HG02885 (cell line): ENCODE measurements at regions not wholly inside any gene's neighbourhood (a gene's known extent, or its start where the extent isn't known, plus 50 kb on each side); places are given as distances from the start of the nearest gene placed in this dataset.
A peak's percentile ranks its signal among the peaks of the same experiment; 100 is the strongest.
"Not testable (repeated sequence)": the region's sequence is repeated elsewhere in the genome, so short reads cannot be mapped to it uniquely, and the experiment has no call there.

Experiments
- ATAC-seq: cut with Tn5 transposase; IDR thresholded peaks from one replicate; pipeline ENCODE4 v1.9.1; 2021; ENCODE audit warnings: mild to moderate bottlenecking; ENCODE audit not compliant: unreplicated experiment, poor library complexity

DNA sequence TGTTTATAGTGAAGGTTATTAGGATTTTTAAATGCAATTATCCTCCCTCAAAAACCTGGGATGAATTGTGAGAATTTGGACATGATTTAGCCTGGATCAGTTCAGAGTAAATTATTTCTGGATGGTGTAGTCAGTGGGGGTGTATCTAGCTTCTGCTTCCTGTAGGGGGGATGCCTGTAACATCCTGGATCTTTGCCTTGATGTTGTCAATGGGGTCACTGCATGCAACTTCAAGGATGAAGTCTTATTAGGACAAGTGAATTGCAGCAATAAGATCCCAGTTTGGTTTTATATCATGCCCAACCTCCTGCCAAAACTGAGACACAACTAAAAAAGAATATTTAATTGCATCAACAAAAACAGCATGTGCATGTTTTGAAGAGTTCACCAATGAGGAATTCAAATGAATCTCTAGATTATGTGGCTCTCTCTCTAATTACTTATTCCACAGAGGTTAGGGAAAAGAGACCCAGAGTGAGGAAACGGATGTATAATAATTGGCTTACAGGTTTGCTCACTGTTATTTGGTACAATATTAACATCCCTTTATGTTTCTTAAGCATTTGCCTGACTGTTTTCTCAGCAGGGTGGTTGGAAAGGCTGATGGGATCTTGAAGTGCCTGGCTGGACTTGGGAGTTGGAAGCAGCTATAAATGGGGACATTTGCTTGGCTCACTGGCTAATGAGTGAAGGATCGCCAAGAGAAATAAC is 159.8 kb downstream of the HS3ST3B1 start:
- no peak for ATAC-seq

DNA sequence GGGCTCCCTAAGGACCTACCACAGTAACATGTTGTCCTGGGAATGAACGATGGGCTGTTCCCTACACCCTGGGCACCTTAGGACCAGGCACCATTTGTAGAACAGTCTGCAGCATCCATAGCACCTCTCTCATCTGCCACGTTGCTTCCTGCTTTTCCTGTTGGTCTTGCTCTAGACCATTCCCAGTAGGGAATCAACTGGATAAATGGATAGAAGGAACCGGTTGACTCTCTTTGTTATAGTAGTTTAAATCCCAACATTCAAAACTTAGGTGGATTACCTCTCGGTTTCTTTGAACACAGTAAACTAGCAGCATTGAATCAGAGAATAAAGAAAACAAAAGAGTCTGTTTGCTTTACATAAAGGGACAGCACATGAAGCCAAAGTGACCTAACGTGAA is 159.1 kb downstream of the HS3ST3B1 start:
- no peak for ATAC-seq

DNA sequence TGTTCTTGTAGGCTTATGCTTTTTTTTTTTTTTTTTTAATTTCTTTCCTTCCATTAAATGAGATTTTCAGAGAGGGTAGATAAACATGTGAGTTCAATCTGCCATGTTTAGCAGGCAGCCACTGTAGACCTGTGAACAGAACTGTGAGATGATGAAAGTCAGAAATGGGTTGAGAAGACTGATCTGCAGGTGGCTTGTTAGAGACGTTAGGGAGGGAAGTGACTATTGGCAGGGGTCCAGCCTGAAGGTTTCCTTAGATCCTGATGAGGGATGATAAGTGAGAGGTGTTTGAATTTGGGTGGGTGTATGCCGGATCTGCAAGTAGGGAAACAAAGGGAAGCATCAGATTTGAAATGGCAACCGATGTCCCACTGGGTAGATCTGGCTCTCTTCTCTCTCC is 157.8 kb downstream of the HS3ST3B1 start:
- ATAC-seq: no peak

DNA sequence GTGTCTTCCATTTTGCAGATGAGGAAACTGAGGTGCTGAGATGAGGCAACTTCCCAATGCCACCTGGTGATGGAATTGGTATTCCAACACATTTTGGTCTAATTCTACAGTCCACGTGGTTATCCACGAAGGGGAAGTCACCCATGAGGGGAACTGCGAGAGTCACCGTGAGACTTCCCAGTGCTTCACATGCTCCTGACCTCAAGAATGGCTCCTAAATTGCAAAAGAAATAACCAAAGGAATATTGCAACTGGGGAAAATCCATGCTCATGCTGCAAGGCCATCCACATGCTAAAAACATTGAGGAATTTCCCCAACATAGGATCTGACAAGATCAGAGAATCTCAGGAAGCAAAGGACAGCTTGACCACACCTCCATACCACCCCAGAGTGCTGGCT is 153.9 kb downstream of the HS3ST3B1 start:
- ATAC-seq: no peak

DNA sequence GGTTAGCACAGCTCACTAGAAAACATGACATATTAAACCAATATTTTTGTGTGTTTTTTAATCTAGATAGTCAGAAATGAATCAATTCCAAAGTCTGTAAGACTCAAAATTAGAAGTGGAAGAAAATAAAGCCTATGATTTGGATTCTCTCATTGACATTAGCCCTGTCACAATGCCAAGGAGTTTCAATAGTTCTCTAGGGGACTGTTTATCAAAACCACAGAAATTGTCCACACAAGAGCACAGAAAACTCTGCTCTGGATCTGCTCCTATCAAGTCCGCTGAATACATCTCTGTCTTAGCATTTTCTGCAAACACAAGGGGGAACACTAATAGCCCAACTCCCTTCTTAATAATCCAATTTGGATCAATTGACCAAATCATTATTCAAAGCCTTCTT is 152.0 kb downstream of the HS3ST3B1 start:
- ATAC-seq: no peak

DNA sequence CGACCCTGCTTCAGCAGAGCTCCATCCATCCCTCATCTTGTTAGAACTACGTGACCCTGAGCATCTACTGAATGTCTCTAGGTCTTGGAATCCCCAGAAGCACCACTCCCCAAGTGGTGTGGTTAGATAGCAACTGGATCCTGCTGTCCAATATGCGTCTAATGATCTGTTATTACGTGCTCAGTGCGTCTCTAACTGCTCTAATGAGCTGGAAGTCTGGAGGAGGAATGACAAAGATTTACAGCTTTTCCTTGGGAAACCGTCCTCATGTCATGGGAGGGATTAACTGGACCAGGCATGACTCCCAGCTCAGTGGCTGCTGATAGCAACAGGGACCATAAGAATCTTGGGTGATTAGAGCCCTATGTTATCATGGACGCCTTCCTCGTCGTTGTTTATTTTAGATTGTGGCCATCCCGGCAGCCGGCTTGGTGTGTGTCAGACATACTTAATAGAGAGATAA is 150.9 kb downstream of the HS3ST3B1 start:
- ATAC-seq: no peak

DNA sequence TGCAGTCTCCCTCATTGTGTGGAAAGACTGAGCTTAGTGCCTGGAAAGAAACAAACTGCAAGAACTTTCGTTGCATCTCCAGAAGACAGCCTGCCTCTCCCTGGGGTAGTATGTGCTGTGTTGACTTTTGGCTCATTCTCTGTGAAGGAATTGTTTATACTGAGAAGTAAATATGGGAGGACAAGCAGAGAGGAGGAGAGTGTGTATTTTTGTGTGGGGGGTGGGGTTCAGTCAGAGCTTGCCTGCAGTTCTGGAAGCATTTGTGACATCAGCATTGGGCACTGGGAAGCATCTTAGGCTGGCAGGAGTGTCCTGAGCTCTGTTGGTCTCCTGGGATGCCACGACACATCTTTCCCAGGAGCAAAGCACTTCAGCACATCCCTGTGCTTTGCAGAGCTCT is 147.9 kb downstream of the HS3ST3B1 start:
- ATAC-seq: no peak

DNA sequence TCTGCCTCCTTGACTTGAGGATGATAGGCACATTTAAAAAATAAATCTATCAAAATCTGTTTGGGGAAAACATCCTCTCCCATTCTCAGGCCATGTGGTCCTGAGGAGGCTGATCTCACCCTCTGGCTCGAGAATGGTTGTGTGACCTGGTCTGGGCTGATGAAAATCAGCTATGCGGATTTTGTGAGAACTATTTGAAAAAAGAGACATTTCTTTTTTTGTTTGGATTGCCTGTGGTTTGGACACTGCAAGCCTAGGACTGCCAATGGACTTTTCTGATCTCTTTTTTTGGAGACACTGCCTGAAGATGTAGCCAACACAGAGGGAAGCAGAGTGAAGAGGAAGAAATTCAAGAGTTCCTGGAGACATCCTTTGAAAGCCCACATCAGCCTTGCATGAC is 145.9 kb downstream of the HS3ST3B1 start:
- ATAC-seq: no peak

DNA sequence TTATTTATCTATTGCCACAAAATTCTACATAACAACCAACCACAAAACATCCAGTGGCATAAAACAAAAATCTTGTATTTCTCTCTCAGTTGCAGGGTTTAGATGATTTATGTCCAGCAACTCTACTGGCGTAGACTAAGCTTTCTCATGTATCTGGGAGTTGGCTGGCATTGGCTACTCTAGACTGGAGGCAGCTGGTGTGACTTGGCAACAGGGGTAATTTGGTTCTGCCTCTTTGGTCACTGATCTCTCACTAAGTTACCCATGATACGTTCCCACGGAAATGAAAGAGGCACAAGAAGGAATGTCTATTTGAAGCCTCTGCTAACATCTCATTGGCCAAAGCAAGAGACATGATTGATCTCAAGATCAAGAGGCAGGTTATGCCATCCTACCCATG is 144.0 kb downstream of the HS3ST3B1 start:
- ATAC-seq: no peak

DNA sequence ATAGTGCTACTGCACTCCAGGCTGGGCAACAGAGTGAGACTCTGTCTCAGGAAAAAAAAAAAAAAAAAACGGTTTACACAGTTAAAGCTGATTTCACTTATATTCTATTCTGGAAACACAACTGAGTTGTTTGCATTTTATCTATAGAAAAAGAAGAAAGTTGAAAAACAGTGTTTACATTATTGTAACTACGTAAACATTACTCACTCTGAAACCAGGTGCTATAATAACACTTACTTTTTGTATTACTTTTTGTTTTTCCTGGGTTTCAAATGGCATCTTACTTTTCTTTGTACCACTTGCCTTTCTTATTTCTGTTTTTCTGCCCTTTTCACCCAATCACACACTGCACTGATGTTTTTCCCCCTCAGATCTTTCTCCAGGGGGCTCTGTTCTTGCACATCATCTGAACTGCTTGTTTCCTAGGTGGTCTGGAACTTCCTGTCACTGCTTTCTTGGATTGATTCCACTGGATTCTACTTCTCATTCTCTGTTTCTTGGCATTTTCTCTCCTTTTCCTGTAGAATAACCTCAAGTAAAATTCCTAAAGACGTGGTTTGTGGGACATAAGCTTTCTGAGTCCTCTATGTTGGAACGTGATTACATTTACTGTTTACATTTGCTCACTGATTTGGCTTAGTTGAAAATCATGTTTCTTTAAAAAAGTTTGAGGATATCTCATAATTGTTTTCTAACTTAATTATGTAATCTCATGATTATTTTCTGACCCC is 142.1 kb downstream of the HS3ST3B1 start:
- ATAC-seq: no peak

DNA sequence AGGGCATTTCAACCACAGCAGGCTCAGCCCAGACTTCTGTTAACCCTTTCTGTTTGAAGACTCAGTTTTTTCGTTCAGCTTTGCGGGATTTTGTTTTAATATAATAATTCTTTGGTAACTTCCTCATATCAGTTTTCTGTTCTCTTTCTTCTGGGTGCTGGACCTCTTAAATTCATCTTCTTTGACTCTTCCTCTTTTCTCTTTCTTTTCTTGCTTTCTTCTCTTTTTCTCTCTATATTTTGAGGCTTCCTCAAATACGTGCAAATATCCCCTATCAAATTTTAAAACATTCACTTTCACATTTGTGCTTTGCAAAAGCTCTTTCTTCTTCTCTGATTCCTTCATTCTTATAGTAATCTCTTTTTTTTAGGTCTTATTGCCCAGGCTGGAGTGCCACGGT is 136.3 kb downstream of the HS3ST3B1 start:
- ATAC-seq: no peak

DNA sequence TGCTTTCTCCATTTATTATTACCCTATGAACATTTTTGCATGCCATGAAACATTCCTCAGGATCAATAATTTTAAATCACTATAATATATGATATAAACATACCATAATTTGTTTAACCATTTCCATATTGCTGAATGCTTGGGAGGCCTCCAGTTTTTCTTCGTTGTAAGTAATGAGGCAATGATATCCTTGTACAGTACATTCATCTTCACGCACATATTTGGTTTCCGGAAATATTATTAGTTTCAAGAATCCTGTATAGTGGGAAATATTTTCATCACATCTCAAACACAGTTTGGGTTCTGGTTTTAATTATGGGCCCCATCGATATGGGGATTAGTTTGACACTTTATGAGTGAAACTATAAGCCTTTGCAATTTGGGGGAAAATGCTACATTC is 135.4 kb downstream of the HS3ST3B1 start:
- ATAC-seq: no peak

DNA sequence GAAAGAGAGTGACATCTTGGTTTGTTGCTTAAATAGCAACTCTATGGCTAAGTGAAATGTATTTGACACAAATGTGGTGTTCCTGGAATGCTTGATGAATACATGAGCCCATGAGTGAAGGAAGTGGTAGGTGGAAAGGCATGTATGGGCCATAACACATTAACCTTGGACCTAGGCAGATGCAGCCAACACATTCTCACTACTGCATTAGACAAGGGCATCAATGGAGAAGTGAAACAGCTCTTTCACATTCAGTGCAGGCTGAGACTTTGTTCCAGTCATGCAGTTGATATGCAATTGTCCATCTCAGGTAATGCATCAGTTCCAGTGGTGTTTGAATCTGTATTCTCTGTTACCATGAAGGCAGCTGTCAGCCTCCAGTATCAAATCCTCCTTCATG is 133.6 kb downstream of the HS3ST3B1 start:
- no peak for ATAC-seq

DNA sequence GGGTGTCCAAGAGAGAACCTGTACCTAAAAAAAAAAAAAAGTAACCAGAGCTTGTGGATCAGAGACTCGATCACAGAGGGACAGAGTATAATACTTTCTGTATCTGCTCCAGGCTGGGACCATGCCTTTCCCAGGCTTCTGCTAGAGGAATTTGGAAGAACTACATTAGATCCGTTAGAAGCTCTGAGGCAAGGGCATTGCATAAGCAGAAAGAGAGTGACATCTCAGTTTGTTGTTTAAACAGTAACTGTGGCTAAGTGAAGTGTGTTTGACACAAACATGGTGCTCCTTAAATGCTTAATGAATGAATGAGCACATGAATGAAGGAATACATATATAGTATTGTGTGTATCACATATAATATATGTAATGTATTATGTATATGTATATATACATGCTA is 131.2 kb downstream of the HS3ST3B1 start:
- no peak for ATAC-seq

DNA sequence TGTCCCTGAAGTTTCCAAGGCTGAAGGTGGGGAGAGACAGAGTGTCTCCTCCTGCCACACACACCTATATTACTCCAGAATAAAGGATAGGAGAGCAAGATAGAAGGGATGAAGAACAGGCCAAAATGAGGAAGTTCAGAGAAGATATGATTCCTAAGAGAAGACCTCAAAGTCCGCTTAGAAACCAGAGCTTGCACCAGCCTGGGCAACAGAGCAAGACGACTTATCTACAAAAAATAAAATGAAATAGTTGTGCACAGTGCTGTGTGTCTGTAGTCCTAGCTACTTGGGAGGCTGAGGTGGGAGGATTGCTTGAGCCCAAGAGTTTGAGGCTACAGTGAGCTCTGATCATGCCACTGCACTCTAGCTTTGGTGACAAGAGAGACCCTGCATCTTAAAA is 128.2 kb downstream of the HS3ST3B1 start:
- ATAC-seq: no peak

DNA sequence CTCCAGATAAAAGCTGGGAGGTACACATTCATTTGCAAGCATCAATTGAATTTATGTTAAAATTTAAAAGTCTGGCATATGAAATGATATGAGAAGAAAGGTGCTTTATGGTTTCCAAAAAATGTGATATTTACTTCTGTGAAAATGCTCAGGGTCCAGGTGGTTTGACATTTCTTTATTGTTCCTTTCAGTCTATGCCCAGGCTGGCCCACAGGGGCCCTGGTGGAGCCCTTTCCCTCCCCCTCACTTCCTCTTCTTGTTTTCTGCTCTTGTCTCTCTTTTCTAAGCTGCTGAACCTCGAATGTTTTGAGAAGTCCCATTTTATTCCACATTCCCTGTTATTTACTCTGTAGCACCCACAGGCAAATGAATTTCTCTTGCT is 127.8 kb downstream of the HS3ST3B1 start:
- no peak for ATAC-seq

DNA sequence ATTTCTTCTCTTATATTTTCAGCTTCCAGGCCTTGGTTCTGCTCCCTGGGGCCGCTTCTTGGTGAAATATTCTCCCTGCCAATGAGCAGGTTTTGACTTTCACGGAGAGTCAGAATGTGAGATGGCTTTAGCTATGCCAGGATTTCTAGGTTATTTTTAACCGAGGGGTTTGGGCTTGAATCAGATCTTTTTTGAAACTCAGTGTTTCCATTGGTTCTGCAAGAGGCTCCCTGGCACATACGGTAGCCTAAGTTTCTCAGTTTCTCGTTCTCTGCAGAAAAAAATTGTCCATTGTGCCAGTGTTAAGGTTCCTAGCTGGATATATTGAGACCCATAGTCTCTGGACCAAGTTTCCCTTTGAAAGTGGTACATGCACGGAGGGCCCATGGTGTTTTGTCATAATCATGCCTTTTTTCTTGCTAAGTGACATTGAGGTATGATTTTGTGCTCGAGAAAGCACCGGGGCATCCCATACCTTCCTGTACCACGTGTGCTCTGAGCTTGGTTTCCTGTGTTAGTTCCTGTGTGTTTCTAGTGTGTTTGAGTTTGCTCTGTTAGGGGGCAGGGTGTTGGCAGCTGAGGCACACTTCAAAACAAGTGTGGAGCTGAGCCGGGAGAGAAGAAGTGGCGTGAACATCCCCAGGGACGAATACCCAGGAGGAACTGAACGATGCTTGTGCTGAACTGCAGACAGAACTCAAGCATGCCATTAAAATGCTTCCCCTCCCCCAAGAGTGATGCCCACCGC is 127.2 kb downstream of the HS3ST3B1 start:
- peak; percentile 55 for ATAC-seq

DNA sequence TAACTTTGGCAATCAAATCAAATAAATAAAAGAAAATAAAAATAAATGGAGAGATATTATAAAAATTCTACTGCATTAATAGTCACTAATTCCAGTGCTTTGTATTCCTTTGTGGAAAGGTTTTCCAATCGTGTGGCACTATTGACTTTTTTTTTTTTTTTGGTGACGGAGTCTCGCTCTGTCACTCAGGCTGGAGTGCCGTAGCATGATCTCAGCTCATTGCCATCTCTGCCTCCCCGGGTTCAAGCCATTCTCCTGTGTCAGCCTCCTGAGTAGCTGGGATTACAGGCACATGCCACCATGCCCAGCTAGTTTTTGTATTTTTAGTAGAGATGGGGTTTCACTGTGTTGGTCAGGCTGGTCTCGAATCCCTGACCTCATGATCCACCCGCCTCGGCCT is 122.3 kb downstream of the HS3ST3B1 start:
- ATAC-seq: not testable (repeated sequence)

DNA sequence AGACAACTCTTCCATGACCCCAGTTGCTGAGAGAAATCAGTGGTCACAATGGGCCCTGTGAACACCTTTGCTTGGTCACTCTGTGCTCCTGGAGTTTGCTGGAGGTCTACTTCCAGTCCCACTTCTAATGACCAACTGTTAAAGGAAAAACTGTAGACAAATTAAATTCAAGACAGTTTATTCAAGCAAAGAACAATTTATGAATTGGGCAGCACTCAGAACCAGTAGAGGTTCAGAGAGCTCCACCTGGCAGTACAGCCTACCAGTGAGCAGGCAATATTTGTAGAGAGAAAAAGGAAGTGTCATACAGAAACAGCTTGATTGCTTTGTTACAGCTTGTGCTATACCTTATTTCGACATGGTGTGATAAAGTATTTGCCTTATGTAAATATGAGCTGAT is 116.5 kb downstream of the HS3ST3B1 start:
- ATAC-seq: no peak

DNA sequence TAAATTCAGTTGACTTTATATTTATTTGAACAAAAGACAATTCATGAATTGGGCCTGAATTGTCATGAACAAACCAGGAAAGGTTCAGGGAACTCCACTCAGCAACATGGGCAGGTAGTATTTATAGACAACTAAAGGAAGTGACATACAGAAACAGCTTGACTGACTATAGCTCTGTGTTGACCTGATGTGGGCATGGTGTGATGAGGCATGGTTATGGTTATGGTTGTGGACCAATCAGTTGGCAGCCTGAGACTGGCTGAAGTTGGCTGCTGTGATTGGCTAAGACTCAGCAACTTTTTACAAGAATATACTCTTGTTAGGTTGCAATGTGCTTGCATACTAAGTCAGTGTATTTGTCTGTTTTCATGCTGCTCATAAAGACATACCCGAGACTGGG is 108.4 kb downstream of the HS3ST3B1 start:
- ATAC-seq: no peak

DNA sequence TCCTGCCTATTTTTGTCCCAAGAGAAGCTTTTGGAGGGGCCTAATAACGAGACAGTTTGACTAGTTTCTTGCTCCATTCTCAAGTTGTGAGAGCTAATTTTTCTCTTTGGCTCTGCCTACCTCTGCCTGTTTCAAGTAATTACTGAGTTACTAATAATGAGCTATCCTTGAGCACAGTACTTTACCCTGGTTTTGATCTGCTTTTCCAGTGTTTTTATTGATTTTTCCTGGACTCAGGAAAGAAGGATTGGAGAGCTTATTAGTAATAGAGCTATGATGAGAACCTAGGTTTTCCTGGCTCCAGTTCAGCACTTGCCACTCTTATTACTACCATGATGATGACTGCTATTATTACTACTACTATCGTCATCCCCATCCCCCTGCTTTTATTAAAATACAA is 106.7 kb downstream of the HS3ST3B1 start:
- no peak for ATAC-seq
